HepG2 (cell line): ENCODE measurements at regions not wholly inside any gene's neighbourhood (a gene's known extent, or its start where the extent isn't known, plus 50 kb on each side); places are given as distances from the start of the nearest gene placed in this dataset.

Experiments
- ATAC-seq: fragments of 200-7000 bp; cut with Tn5 transposase; 3 replicates; pipeline ENCODE4 v1.9.1; 2020; ENCODE audit warnings: mild to moderate bottlenecking, moderate library complexity
- BruUV-seq: library from RNA; stranded (reverse); fragments of 400-500 nt; replicated peaks from 2 replicates; lab custom pipeline; 2021; lab: Mats Ljungman, UMichigan
- CTCF ChIA-PET: fragments of 300-600 bp; formaldehyde crosslinking; extraction: SDS; loops from one replicate; lab custom pipeline; 2021; ENCODE audit warnings: low total read pairs, inconsistent platforms, low intra/inter-chr PET ratio; lab: Yijun Ruan, JAX
- POLR2A ChIA-PET: fragments of 350-600 bp; sonication (Branson Sonifier 250); formaldehyde crosslinking; loops from one replicate; lab custom pipeline; 2020; ENCODE audit warnings: antibody characterized with exemption, inconsistent platforms; lab: Yijun Ruan, JAX
- DNase-seq: peaks from one replicate; pipeline ENCODE4 v3.0.0-alpha.2; 2015; ENCODE audit warnings: low spot score
- FAIRE-seq: peaks from 3 replicates; lab custom pipeline; 2011; peaks lifted over from hg19 to GRCh38; lab: Jason Lieb, UNC
- H2AFZ ChIP-seq: one replicate; pipeline ENCODE4 v1.6.1; 2011; ENCODE audit warnings: low read length, inconsistent platforms
- H3K27ac ChIP-seq: fragments of 300-600 bp; 3 replicates; pipeline ENCODE4 v1.8.0; 2011; ENCODE audit warnings: mixed run types, mild to moderate bottlenecking, mixed read lengths, low read length, inconsistent platforms; ENCODE audit not compliant: insufficient read depth; ENCODE audit errors: extremely low read length
- H3K27me3 ChIP-seq, 2 experiments: fragments of 200-600 bp in 1 of 2; 2 replicates in 1 of 2; 3 replicates in 1 of 2; pipeline versions ENCODE4 v1.6.0 to v1.8.0; 2011; ENCODE audit warnings: low read length in 2 of 2, mild to moderate bottlenecking in 2 of 2, moderate library complexity in 2 of 2, inconsistent platforms in 1 of 2; ENCODE audit not compliant: insufficient read depth in 2 of 2, control insufficient read depth in 1 of 2
- H3K36me3 ChIP-seq, 2 experiments: fragments of 200-600 bp in 1 of 2; replicated peaks in 1 of 2; 2 replicates in 1 of 2; 3 replicates in 1 of 2; pipeline versions ENCODE4 v1.5.1 to v1.8.0; 2011; ENCODE audit warnings: low read length in 2 of 2, inconsistent platforms in 1 of 2; ENCODE audit not compliant: insufficient read depth in 2 of 2, control insufficient read depth in 1 of 2
- H3K4me1 ChIP-seq: 2 replicates; pipeline ENCODE4 v1.5.1; 2012; ENCODE audit warnings: low read length, inconsistent platforms; ENCODE audit not compliant: insufficient read depth
- H3K4me2 ChIP-seq: 2 replicates; pipeline ENCODE4 v1.6.0; 2011; ENCODE audit warnings: low read depth, low read length, inconsistent platforms
- H3K4me3 ChIP-seq, 3 experiments: fragments of 200-600 bp in 1 of 3; sonication (generic), shearing (Covaris generic) in 1 of 3; replicated peaks in 1 of 3; 2 replicates each; pipeline ENCODE4 v1.5.1; 2011 to 2016; ENCODE audit warnings: low read length in 3 of 3, inconsistent platforms in 2 of 3, low read depth in 2 of 3, mild to moderate bottlenecking in 2 of 3, control low read depth in 1 of 3, mixed read lengths in 1 of 3; ENCODE audit not compliant: insufficient read depth in 1 of 3
- H3K79me2 ChIP-seq: one replicate; pipeline ENCODE4 v1.6.1; 2011; ENCODE audit warnings: low read length, inconsistent platforms; ENCODE audit not compliant: insufficient read depth
- H3K9ac ChIP-seq: 2 replicates; pipeline ENCODE4 v1.6.0; 2011; ENCODE audit warnings: mild to moderate bottlenecking, low read depth, low read length, inconsistent platforms; ENCODE audit not compliant: insufficient read depth
- H3K9me3 ChIP-seq: 2 replicates; pipeline ENCODE4 v1.5.1; 2012; ENCODE audit warnings: mild to moderate bottlenecking, low read length
- H4K20me1 ChIP-seq: 2 replicates; pipeline ENCODE4 v1.6.0; 2011; ENCODE audit warnings: inconsistent platforms, mild to moderate bottlenecking, low read length, moderate library complexity; ENCODE audit not compliant: insufficient read depth
- EP300 ChIP-seq, 3 experiments: sonication (generic) in 1 of 3; formaldehyde crosslinking in 1 of 3; IDR thresholded peaks; 2 replicates each; pipeline versions ENCODE4 v1.5.1 to v1.6.1; 2011 to 2020; ENCODE audit warnings: low read depth in 2 of 3, low read length in 2 of 3, borderline replicate concordance in 1 of 3, improper control_type of control experiment in 1 of 3, mild to moderate bottlenecking in 1 of 3, missing genetic modification reagents in 1 of 3, moderate library complexity in 1 of 3
- KLF11 ChIP-seq: IDR thresholded peaks from 2 replicates; pipeline ENCODE4 v1.6.1; 2016; ENCODE audit warnings: missing compliant biosample characterization
- NR2F6 ChIP-seq, 2 experiments: IDR thresholded peaks; 2 replicates each; pipeline ENCODE4 v1.6.1; 2016; ENCODE audit warnings: antibody characterized with exemption in 1 of 2, mild to moderate bottlenecking in 1 of 2
- POLR2G ChIP-seq: fragments of 200-400 bp; formaldehyde crosslinking; IDR thresholded peaks from 2 replicates; pipeline ENCODE4 v1.6.1; 2018; ENCODE audit warnings: mild to moderate bottlenecking, low read depth, low read length, moderate library complexity
- ZNF432 ChIP-seq: sonication (generic); formaldehyde crosslinking; IDR thresholded peaks from 2 replicates; pipeline ENCODE4 v1.5.0; 2020; ENCODE audit warnings: missing genetic modification reagents, mild to moderate bottlenecking, borderline replicate concordance
- WGBS: methylation state at CpG from one replicate; pipeline ENCODE4 v1.1.6; 2017; ENCODE audit warnings: low lambda C conversion rate; 5-methylcytosine and 5-hydroxymethylcytosine counted together
- in situ Hi-C: cut with HindIII; loops from 2 replicates; pipeline ENCODE4 v1.10.0; 2017; ENCODE audit warnings: low pct_unique_long_range_greater_than_20kb; ENCODE audit not compliant: extremely low pct_ligation_motif_present
- intact Hi-C: fragments of 100-400 bp; cut with micrococcal nuclease; formaldehyde crosslinking; loops from one replicate; pipeline ENCODE4 v1.10.0; 2022; ENCODE audit not compliant: unreplicated experiment
- TF ChIP-seq, protein P1 (sequence below): sonication (generic); formaldehyde crosslinking; IDR thresholded peaks from 2 replicates; pipeline ENCODE4 v1.5.0; 2020; ENCODE audit warnings: mild to moderate bottlenecking, missing genetic modification reagents, borderline replicate concordance

GRCh38 chr19:56956503-56957226, 116.1 kb upstream of the PEG3 start (continued):
- TF ChIP-seq POLR2G (no peak; the same call in 1 of the 2 replicates), ZNF432 (CRISPR knock-in tag) (no peak), NR2F6 (IDR thresholded peaks at IDR 0.05) (no peak), NR2F6 (CRISPR knock-in tag; IDR thresholded peaks at IDR 0.05) (no peak)

DNA sequence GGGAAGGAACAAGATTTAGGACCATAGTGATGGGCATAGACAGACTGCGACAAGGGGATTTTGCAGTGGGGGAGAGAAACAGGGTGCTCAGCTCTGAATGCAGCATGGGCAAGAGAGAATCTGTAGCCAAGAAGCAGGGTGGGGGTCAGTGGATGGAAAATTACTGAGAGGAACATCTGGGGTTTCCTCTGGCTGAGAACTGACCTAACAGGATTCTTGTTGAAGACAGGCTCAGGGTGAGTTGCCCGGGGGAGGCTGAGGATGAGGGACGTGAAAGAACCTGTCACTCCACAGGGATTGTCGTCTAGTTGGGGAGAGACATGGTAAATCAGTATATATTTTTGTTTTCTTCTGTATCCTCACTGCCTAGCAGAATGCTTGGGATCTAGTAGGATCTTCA, 118.7 kb upstream of the PEG3 start:
- H3K79me2 ChIP-seq = peaks cover 4% of the 10 kb centered on the region
- FAIRE-seq (peak; percentile 18), ATAC-seq (no peak), DNase-seq (no peak)
- no peaks in the 10 kb centered on the region for H4K20me1 ChIP-seq
- WGBS = 87% methylated on average over 4 of the region's 4 CpGs
- ChIA-PET POLR2A (interaction anchor here (2.7 kb wide), 1 partner anchor 14 kb away, joined by 8 read pairs; no protein-coding TSS in a partner anchor), CTCF (no interaction called here)
- BruUV-seq = no TSS peak
- H3K9me3 ChIP-seq = no peaks in the 10 kb centered on the region
- H3K4me1 ChIP-seq = peaks cover 84% of the 10 kb centered on the region
- H2AFZ ChIP-seq = no peak overlapping the region
- no peak overlapping the region for H3K4me2 ChIP-seq
- intact Hi-C loops (no loop called here), in situ Hi-C loops (no loop called here)
- no peak overlapping the region for H3K4me3 ChIP-seq
- TF ChIP-seq, protein P1, sequence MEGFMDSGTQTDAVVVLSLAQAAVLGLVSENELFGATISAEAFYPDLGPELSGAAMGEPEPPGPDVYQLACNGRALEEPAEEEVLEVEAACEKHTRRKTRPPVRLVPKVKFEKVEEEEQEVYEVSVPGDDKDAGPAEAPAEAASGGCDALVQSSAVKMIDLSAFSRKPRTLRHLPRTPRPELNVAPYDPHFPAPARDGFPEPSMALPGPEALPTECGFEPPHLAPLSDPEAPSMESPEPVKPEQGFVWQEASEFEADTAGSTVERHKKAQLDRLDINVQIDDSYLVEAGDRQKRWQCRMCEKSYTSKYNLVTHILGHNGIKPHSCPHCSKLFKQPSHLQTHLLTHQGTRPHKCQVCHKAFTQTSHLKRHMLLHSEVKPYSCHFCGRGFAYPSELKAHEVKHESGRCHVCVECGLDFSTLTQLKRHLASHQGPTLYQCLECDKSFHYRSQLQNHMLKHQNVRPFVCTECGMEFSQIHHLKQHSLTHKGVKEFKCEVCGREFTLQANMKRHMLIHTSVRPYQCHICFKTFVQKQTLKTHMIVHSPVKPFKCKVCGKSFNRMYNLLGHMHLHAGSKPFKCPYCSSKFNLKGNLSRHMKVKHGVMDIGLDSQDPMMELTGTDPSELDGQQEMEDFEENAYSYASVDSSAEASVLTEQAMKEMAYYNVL = 0 out of 2 replicates have a peak, but pooled peaks have one; percentile 9
- TF ChIP-seq EP300 (IDR thresholded peaks at IDR 0.05; ENCODE audit: low read depth in 2 of 2, low read length in 2 of 2) (peak in 1 of 2 experiments; percentile 8; a peak in 1 of 4 replicates), EP300 (CRISPR knock-in tag; IDR thresholded peaks at IDR 0.05; ENCODE audit: borderline replicate concordance) (no peak), KLF11 (CRISPR knock-in tag) (no peak)
- TF ChIP-seq, all 625 proteins: peak for 2
- H3K27ac ChIP-seq = no peak overlapping the region
- H3K9ac ChIP-seq = no peak overlapping the region
- H3K27me3 ChIP-seq = no peaks in the 10 kb centered on the region
- no peaks in the 10 kb centered on the region for H3K36me3 ChIP-seq
